HG03469 (cell line): ENCODE measurements at regions not wholly inside any gene's neighbourhood (a gene's known extent, or its start where the extent isn't known, plus 50 kb on each side); places are given as distances from the start of the nearest gene placed in this dataset.

Experiments
- ATAC-seq: cut with Tn5 transposase; IDR thresholded peaks from one replicate; pipeline ENCODE4 v1.9.1; 2021; ENCODE audit warnings: mild to moderate bottlenecking, moderate library complexity, moderate number of reproducible peaks; ENCODE audit not compliant: unreplicated experiment

DNA sequence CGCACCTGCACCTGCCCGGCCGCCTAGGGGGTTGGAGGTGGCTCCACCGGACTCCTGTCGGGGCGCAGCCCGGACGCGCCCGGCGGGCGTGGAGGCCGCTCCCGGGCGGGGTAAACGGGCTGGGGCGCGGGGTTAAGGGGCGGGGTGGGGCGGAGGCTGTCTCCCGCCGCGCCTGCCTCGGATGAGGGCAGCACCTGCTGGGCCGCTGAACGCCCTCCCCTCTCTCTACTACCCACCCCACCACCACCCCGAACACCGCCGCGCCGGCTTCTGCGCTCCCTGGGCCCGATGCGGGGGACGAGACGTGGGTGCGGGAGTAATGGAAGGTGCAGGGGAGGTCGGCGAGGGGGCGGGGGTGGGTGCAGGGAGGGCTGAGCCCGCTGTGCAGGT, 224.8 kb upstream of the ID2 start:
- ATAC-seq, result no peak

DNA sequence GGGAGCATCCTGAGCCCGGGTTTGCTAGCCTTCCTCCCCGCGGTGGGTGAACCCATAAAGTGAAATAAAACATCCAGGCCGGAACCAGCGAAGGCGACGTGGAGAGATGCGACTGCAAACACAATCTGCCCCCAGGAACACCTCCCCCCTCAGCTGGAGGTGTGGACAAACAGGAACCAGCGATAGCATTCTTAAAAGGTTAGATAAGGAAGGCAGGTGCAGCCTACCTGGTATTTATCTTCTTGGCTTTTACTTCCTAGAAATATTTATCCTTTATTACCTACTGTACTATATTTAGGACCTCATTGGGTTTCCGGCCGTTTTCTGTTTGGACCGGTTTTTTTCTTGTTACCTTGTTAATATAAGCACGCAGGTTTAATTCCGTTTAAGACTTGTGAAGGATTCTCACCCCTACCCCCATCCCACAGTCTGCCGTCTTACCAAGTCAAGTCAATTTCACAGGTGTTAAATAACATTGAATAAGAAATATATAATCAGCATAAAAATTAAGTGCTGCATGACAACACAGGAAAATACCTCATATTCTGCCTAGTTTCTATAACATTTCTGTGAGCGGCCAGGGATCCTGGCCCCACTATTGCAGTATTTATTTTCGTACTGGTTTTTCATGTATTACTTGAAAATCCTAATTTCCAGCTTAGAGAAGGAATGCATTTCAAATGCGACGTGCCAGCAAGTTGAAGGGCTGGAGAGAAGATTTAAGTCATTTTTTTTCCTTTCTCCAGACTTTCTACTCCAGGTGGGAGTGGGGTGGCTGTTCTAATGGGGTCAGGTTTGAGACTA, 224.0 kb upstream of the ID2 start:
- no peak for ATAC-seq

DNA sequence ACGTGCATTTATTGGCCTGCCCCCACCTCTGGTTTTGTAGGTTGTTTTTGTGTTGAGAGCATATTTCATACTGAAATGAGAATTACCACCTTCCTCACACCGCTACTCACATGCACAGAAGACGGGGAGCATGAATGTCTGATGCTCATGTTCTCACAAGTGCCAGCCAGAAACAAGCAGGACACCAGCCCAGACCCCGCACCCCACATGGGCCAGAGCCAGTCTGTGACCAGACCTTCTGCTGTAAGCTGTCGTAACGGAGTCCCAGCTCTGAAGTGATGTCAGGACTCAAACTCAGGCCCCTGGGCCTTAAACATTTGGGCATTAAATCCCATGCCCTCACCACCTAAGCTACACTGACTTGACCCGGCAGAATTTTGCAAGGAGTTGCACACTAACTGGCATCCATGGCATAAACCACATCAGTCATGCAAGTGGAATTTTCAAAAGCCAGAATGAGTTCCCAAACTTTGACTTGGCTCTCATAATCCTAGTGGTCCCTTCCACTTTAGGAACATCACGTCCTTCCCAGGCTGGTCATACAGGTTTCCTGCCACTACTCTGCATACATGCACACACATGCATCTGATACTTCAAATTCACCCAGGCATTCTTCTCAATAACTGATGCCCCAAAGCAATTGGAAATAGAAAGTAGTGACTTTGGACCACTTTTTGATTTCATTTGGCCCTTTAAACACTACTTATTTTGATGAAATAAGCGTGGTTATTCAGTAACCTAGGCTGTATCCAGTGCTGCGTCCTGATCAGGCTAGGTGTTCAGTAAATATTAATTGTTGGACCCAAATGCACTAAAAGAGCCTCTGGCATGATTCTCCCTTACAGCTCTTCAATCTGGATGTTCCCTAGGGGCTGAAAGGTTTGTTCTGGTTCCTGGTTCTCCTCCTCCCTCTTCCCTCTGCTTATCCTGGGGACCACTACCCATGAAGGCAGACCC, 223.1 kb upstream of the ID2 start:
- no peak for ATAC-seq

DNA sequence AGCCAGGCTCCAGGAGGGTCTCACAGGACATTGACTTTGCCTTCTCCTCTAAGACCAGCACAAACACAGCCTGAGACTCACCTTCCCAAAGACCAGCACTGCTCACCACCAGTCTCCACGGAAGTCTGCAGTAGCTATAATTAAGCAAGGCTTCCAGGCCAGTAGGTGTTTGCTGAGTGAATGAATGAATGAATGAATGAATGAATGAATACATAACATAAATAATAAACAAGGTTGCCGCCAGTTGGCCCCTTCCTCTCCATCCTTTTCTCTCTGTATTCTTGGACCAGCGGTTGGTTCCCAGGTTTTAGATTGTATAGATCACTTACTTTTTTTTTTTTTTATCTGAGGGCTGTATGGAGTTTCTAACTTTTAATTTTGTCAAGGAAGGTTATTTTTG, 222.4 kb upstream of the ID2 start:
- ATAC-seq, result no peak

DNA sequence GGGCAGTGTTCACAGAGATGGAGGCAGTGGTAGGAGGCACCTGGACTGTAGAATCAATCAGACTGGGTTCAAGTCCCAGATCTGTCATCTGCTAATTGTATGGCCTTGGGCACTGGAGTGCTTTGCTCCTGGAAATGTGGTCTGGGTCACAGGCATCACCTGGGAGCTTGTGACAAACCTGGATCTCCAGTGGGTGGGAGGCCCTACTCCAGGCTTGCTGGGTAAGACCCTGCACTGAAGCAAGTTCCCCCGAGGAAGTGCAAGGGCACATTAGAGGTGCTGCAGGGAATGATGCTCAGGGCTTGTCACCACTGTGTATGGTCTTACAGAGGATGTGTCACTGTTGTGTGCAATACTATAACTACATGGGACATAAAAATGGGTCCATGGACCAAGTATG, 220.5 kb upstream of the ID2 start:
- ATAC-seq, result no peak

DNA sequence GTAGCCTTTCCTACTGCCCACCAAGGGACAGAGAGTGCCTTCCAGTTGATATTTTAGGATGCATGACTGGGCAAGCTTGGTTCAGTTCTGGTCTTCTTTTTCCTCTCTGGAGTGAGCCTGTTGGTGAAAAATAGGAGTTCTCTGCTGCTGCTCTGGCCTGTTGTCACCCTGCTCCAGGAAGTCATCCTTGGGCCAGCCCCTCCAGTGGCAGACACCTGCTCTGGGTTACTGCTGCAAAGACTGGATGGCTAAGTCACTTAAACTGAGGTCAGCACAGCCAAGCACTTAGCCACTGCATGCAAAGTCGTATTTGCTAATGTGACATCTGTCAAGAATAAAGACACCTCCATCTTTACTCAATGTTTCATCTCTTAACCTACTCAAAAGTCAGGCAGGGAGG, 219.6 kb upstream of the ID2 start:
- ATAC-seq, result no peak

DNA sequence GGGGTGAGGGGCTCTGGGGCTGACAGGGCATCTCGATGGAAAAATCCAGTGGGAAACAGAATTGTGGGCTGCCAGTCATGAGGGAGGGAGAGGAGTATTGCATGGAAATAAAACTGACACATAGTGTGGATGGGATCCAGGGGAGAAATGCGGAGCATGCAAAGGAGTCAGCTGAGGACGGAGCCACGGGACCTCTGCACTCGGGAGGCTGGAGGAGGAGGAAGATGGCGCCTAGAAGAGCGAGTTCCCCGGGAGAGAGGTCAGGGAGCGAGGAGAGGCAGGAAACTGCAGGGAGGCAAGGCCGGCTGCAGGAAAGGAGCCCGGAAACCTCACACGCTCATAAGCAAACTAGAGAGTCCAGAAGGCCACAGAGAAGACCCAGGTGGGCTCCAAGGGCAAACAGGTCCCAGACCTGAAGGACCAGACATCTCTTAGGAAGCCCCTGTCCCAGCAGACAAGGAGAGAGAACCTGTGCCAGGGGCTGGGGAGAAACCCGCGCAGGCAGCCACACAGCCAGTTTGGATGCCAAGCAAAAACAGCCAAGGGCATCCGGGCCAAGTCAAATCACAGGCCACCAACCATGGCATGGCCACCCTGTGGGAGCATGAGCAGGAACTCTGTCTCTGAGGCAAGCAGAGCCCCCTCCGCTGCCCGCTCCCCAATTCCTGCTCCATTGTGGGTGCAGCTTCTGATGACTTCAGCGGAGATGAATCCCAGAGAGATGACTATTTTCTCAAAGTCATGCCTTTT, 218.8 kb upstream of the ID2 start:
- ATAC-seq, result no peak

DNA sequence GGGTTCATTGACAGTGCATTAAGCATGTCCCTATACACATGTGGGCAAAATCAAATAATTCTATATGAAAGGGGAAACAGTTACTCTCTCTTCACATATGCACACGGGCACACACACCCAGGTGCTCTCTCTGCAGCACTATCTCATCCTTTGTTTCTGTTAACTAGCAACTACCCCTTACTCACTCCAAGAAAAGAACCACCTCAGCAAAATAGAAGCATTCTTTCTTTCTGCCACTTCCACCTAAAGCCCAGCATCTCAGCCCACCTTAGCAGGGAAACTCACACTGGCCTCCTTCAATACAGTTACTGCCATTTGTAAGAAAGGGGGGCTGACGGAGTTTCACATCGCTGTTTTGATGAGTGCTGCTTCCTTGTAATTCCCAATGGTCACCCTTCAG, 216.3 kb upstream of the ID2 start:
- no peak for ATAC-seq

DNA sequence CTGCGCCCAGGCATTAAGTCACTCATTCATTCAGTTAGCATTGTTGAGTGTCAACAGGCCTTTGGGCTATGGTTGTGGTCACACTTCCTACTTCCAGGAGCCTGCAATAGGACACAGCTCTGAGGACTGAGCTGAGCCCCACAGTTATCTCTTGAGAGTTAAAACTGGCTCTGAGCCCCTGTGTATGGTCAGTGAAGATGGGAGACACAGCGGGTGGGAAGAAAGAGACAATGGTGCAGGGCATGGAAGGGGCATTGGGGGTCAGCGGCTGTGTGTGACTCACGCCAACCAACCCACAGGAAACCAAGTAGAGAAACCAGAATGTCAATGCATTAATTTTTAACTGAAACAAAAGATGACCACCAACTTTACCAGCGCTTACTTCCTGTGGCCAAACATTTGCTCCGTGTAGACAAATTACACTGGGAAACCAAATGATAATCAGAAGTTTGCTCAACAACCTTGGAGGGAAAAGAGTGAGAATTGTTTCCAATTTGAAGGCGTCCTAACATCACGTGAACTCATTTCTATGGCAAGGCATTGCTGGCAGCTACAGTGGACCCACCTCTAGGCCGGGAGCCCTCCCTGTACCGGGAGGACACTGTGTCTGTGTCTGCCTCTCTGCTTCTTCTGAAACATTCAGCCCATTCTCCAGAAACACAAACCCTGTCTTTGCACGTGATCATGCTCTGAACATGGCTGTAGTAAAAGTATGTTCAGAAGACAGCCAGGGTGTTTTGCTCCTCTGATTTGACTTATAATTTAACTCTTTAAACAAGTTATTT, 212.0 kb upstream of the ID2 start:
- ATAC-seq, result no peak

DNA sequence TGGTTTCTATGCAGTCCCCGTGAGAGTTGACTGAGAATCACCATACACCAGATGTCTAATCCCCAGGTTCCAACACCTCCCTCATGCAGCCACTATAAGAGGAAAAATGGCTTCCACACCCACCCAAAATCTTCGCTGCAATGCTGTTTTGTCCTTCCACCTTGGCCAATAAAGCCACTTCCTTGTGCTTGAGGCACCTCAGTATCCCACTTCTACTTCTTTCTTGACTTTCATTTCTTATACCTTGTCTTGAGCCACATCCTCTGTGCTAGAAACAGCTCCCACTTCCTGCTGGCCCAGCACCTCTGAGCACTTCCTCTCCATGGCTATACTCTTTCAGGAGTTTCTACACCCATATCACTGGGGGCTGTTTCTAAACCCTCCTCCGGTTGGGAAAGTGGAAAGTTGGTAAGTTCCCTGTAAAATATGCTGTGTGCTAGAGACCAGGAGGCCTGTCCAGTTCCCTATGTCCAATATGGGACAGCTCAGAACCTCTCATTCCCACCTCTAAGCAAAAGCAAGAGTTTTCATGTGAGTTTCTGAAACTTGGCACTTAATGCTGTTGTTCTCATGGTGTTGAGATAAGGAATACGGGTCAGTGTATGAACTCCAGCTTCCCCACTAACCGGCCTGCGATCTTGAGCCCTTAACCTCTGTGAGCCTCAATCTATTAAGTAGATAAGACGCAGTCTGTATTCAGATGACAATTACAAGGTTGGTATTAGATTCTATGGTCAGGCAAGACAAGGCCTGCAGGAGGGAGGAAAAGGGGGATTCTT, 209.1 kb upstream of the ID2 start:
- peak; percentile 59 for ATAC-seq

DNA sequence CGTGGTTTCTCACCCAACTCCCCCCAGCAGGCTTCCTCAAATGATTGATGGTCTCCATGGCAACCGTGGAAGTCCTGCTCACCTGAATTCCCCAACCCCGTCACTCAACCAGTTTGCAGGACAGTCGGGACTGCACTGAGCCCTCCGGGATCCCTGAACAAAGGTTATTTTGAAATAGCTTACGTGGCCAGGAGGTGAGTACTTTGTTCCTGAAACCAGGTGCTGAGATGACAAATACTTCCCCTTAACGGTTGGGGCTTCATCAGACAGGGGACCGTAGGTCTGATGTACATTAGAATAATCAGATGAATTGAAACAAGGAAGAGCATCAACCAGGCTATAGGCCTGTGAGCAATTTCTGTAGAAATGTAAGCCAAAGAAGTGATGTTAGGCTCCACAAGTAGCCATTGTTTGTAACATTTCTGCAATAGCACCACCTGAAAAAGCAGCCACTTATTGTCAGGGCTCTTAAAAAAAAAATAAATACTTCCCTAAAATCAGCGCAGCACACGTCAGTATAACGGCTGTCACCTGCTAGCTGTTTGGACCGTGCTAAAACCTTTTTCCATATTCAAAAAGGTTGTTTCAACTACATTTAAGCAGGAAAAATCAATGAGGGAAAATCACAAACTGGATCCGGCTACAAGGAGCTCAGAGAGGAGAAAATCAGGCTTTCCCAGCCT, 206.4 kb upstream of the ID2 start:
- no peak for ATAC-seq

DNA sequence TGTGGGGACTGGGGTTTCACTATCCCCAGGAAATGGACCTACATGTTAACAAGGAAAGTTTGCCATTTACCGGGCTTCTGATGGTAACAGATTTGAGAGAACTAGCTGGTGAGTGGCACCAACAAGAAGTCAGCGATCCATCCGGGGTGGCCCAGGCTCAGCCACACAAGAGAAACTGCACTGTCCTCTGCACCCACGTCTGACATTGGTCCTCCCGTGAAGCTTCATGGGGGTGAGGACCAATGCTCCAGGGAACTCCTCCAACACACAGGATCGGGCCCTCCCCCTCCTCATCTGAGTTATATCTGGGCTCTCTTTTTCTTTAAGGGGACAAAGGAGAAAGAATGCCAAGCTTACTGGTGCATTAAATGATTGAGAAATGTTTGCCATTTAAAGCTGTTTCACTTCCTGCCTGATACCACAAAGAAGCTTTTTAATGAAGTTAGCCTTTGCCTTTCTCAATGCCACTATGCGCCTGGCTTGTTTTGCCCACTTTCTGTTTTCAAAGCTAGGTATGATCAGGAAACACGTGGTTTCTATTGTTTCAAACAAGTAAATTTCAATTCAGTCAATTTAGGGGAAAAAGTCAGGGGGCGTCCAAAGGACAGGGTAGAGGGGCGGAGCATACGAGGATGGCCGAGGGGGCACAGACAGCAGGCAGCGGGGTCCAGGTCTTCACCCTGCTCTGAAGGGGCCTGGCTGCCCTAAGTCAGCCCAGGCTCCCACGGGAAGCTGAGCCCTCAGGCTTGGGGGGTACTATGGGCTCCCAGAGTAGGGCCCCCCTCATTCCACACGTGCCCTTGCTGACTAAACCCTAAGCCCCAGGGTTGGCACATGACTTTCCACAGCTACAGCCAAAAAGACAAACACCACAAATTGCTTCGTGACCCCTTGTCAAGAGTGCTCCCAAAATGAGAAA, 204.0 kb upstream of the ID2 start:
- peak; percentile 38 for ATAC-seq

DNA sequence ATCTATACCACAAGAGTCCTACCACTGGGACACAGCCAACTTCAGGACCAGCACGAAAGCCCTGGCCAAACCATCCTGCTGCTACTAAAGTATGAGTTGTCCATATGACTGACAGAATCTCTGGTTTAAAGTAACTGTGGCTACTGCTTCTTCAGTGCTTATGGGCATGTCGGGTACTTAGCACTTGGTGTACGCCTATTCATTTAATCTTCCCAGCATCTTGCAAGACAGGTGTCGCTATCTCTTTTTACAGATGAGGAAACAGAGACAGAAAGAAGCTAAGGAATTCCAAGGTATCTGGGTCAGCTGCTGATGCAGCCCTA, 203.4 kb upstream of the ID2 start:
- ATAC-seq, result no peak

DNA sequence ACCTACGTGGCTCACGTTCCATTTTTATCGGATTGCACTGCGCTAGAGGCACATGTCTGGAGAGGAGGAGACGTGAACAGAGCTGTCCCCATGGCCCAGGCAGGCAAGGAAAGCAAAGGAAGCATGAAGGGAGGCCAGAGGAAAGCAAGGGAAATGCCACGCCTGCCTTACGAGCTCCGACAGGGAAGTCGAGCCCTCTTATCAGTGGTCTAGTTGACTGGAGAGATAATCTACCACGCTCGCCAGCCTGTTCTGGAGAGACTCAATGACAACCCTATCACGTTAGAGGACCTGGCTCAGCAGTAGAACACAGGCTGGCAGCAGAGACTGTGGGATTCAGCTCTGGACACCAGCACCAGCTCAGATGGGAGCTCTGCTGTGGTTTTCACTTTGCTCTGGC, 202.6 kb upstream of the ID2 start:
- no peak for ATAC-seq

DNA sequence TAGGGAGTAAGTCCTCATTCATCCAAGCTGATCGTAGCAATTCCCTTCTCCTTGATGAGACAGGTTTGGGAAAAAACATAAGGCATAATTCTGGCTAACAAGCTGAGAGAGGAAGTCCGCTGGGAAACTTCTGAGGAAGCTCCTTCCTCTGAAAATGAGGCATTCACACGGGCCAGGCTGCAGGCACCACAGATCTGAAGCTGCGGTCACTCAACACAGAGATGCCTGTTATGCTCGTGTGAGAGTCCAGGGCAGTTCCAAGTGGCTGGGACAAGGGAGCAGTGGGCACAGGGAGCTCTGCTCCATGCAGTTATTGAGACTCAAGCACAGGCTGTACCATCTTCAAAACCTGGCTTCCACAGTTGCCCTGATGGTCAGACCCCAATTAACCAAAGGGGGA, 200.9 kb upstream of the ID2 start:
- no peak for ATAC-seq

DNA sequence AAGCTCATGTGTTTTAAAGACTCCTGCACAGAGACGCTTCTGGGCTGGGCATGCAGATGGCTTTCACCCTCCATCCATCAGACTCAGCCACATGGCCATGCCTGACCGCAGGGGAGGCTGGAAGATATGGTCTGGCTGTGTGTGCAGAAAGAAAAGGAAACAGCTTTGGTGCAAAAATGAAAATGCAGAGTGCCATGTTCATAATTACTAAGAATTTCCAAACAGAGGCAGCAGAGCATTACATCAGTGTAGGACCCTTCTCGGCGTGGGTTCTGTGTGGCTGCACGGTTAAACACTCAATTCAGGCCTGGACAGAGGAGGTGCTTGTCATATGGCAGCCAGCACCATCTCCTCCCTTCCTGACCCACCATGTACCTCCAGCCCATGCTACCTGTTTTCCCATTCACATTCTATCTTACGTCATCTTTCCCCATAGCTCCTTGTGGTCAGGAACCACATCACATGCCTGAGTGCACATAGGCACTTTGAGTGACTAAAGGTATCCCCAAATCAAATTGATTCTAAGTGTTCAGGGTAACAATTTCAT, 200.3 kb upstream of the ID2 start:
- peak; percentile 26 for ATAC-seq

DNA sequence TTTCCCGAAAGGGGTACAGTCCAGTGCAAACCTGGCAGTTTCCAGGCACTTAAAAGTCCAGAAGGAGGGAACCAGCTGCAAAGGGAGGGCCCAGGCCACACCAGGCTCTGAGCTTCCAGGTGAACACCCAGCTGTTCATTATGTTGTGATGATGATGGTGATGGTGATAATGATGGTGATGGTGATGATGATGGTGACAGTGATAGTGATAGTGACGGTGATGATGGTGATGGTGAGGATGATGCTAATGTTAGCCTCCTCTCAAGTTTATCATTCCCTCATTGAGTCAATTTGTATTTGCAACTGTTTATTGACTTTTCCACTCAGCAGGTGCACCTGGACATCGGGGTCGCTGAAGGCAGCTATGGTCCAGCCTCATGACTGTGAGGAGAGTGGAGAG, 199.4 kb upstream of the ID2 start:
- no peak for ATAC-seq
